NCI-H1092 treated with DMSO at 0.1 percent for 48 hours (cell line): ENCODE measurements at regions not wholly inside any gene's neighbourhood (a gene's known extent, or its start where the extent isn't known, plus 50 kb on each side); places are given as distances from the start of the nearest gene placed in this dataset.

ENCODE experiments used
- DNase-seq: peaks from one replicate; lab custom pipeline; 2025; lab: John Stamatoyannopoulos, UW

GRCh38 chr10:128747582-128748346 is 621.5 kb upstream of the MKI67 start:
- DNase-seq, result no peak

- no peak for DNase-seq
Observed at GRCh38 chr10:128751284-128751683, 625.1 kb upstream of the MKI67 start.

DNA sequence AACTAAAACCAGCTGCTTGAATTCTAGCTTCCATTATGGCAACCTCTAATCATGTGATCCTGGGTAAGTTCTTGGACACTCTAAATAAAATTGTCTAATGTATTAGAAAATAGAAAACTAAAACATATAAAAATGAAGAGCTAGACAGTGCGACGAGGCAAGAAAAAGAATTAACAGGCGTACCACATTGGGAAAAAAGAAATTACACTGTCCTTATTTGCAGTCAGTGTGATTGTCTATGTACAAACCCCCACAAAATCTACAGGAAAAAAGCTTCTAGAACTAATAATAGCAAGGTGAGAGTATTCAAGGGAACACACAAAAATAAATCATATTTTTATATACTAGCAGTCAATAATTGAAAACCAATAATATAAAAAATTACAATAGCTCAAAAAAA is 625.6 kb upstream of the MKI67 start:
- DNase-seq, result no peak

DNA sequence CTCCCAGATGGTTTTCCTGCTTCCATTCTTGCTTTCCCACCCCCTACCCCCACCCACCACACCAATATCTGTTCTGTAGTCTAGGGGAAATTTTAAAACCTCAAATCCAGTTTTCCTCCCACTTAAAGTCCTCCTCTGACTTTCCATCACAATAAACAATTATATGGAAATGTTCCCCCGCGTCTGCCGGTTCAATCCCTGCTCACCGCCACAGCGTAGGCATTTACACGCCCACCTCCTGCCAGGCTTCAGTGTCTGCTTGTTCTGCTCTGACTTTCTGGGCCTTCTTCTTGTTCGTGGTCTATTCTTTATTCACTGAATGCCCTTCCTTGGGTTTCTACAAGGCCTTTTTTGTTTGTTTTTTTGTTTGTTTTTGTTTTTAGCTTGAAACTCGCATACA is 633.0 kb upstream of the MKI67 start:
- DNase-seq, result no peak

DNA sequence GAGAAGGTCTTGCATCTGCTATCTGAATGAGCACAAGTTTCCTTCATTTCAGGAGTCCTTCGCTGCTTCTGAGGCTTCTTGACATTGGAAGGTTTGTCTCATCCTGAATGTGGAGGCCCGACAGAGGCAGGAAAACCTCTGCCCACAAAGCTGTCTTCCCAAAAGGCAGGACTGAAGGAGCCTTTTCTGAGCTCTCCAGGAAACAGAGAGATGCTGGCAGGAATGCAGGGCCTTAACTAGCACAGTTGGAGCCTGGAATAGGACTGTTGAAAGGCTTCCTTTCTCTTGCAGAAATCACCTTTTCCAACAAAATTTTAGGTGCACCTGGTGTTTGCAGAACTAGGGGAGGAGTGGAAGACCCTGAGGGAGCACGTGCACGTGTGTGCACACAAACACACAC is 637.4 kb upstream of the MKI67 start:
- DNase-seq, result no peak

GRCh38 chr10:128764190-128764589 is 638.0 kb upstream of the MKI67 start:
- DNase-seq, result no peak

DNA sequence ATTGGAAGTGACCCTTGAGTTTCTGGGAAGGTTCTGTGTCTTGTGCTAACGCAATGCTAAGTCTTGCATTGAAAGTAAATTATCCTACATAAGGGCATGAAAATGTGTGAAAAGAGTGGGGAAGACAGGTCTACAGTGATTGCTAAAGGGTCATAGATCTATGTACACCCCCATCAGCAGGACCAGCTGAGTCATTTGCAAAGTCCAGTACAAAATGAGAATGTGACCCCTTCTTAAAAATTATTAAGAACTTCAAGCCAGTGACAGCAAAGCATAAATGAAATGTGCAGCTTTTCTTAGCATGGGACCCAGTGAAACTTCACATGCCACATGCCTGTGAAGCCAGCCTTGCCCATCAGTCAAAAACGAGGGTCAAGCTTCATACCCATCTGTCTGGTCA is 640.7 kb upstream of the MKI67 start:
- DNase-seq, result no peak

GRCh38 chr10:128774979-128775378 is 648.8 kb upstream of the MKI67 start:
- no peak for DNase-seq

GRCh38 chr10:128775743-128776142 is 649.5 kb upstream of the MKI67 start:
- DNase-seq, result no peak

DNA sequence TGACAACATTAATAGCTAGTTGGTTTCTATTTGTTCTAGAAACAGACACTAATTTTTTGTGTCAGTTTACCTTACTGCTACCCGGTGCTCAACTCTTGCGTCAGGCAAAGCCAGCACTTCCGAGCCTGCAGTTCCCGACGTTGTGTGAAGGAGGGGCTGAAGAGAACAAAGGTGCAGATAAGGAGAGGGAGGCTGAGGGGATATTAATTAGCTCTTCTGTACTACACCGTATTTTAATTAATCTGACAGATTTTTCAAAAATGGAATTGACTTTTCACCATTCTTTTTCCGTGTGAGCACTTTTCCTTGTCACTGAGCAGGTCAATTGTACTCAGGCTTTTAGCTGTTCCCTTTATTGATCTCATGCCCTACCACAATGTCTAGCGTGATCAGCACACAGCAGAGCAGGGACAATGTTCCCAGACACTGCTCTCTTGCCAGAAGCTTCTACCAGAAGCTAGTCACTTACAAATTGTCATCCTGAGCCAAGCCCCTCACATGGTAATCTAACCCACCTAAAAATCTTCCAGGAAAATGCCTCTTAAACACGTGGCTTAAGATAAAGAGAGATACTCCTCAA is 650.5 kb upstream of the MKI67 start:
- DNase-seq, result no peak

DNA sequence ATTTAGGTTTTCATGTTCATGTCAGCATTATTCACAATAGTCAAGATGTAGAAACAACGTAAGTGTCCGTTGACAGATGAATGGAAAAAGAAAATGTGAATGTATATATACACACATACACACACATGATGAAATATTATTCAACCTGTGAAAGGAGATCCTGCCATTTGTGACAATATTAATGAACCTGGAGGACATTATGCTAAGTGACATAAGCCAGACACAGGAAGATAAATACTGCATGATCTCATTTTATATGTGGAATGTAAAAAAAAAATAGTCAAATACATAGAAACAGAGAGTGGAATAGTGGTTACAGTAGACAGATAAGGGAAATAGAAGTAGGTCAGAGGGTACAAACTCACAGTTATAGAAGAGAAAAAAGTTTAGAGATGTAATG is 651.1 kb upstream of the MKI67 start:
- no peak for DNase-seq

- no peak for DNase-seq
Observed at GRCh38 chr10:128779416-128779815, 653.2 kb upstream of the MKI67 start.

DNA sequence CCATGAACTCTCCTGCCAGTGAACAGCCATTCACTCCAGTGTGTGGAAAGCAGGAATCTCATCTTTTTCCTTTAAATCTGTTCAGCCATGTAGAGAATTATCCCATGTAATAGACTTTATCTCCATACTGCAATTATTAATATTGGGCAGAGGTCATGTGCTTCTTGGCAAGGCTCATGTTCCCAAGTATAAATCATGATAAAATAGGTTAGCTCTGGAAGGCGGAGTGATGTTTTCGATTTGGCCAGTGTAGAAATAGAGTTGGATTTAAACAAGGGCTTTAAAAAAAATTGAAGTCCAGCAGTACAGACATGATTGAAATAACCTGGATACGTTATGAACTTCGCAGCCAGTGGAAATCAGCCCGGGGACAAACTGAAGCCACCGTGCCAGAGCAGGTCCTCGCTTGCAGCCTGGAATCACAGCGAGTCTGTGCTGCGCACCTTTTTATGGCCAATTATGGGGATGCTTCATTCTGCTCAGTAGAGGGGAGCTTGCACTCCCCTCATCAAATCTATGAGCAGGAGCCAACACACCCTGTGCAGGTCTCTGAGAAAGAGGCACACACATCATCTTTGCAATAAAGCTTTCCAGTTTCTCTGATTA is 654.0 kb upstream of the MKI67 start:
- DNase-seq, result no peak

DNA sequence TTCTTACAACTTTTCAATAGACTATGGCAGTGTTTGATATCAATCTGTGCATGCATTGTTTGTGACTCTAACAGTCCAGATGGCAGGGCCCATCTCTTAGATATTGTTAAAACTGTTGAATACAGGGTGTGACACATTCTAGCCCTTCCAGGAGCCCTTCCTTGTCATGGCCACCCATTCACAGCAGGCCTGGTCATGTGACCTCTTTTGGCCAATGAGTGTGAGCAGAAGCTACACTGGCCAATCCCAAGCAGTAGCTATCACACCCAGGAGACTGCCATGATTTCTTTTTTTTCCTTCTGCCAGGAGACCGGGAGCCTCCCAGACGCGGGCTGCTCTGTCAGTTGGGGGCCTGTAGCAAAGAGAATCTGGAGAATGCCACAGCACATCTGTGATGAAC is 655.4 kb upstream of the MKI67 start:
- no peak for DNase-seq

DNA sequence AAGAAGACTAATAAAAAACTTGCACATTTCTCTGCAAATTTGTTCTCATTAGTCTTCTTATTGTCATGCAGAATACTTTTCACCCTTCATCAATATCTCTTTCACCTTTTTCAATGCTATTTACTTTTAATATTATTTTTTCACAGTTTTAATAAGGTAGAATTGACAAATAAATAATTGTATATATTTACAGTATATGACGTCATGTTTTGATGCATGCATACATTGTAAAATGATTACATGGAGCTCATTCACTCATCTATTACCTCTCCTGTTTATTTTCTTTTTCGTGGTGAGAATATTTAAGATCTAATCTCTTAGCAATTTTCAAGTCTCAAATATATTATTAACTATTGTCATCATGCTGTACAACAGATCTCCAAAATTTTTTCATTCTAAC is 658.2 kb upstream of the MKI67 start:
- DNase-seq, result no peak

- DNase-seq, result no peak
Observed at GRCh38 chr10:128792426-128793140, 666.4 kb upstream of the MKI67 start.

DNA sequence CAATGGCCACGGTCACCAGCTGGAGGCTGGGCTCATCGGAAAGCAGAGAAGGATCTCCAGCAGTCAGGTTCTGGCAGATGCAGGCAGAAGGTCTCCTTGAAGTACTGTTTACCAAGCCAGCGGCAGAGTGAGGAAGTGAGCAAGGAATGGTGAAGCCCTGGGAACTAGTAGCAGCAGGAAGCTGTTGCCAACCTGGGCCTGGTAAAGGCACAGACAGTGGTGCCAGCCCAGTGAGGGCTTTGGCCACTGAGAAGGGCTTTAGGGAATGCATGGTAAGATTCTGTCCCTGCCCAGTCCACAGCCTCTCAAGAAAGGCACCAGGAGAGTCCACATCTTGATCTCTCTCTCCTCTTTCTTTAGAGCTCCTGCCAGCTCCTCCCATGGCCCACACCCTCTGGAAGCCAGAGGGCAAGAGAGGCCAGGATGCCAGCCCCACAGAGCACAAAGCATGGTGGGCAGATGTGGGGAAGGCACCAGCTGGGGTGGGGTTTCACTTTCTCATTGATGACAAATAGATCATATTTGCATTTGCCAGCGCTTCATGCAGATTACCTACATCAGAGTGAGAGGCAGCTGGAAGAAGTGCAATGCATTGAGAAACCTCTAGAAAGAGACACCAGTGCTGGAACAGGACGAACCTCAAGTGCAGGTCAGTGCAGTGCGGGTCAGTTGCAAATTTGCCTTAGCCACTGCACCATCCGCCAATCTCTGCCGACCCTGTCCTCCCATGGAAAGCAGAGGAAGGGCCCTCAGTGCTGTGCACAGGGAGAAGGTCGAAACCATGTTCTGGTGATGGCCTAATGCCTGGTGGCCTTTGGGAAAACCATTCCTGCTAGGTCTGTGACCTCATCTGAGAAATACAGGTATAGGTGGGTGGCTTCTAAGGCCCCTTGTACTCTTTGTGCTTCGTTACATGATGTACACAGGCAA is 667.8 kb upstream of the MKI67 start:
- no peak for DNase-seq

GRCh38 chr10:128796396-128796912 is 670.2 kb upstream of the MKI67 start:
- no peak for DNase-seq

DNA sequence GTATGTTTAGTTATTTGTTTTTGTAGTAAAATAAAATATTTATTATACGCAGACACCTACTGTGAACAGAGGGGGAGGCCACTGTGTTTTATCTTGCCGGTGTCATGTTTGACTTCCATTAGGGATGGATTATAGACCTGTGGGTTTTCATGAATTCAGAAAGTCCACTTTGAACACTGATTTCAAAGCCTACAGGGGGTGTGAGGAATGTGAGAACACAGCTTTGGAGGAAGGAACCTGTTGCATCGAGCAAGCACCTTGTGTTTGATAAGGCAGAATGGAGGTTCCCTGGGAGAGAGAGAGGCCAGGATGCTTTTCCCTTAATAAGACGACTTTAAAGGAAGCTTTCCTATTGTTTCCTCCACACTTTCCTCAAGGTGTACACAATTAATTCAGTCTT is 665.0 kb upstream of the MGMT start:
- DNase-seq, result no peak

- DNase-seq, result no peak
Observed at GRCh38 chr10:128803790-128804189, 663.3 kb upstream of the MGMT start.

DNA sequence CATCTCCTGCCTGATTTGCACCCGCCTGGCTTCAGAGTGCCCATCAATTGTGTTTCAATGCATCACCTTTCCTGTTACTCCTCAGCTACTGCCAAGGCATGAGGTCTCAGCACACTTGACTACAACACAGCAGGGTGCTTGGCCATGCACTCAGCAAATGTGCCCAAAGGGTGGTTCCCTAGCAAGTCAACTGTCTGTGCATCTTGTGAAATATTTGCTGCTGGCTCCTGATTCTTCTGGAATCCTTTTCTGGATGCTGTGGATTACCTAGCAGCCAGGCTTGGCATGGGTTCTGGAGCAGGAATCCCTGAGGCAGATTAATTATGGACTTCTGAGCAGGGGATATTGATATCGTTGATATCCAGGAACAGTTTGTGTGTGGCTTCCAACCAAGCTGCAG is 662.6 kb upstream of the MGMT start:
- DNase-seq, result no peak
